GM19324 (cell line): ENCODE measurements at regions not wholly inside any gene's neighbourhood (a gene's known extent, or its start where the extent isn't known, plus 50 kb on each side); places are given as distances from the start of the nearest gene placed in this dataset.

Experiments
- ATAC-seq: cut with Tn5 transposase; IDR thresholded peaks from one replicate; pipeline ENCODE4 v1.9.1; 2021; ENCODE audit warnings: mild to moderate bottlenecking, moderate library complexity; ENCODE audit not compliant: unreplicated experiment, low FRiP score

DNA sequence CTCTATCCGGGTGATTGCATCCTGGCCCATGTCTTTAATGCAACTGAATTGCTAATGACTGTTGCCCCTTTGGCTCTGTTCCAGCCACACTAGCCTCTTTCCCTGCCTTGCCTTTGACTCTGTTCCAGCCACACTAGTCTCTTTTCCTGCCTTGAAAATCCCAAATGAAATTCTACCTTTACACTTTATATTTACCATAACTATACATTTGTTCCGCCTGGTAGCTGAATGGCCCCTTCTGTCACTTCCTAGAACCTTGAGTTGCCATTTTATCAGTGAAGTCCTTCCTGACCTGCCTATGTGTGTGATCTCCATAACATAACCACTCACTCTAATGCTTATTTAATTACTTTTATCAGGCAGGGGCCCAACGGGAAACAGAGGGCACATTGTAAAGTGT is 1120.4 kb upstream of the WWC1 start:
- no peak for ATAC-seq

DNA sequence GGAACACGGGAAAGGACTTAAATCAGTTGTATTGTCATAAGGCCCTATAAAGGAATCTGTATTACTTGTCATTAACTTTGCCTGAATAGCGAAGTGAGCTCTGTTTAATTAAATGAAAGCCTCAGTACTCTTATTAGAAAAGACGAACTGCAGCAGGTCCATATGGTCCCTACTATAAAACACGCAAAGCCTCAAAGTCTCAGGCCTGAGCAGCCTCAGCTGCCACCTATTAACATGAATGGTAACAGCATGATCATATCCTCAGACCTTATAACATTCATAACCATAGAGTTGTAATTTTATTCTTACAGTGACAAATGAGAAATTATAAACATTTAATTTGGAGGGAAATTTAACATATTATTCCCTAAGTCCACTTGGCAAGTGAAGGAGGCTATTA is 1113.7 kb upstream of the WWC1 start:
- ATAC-seq = no peak

DNA sequence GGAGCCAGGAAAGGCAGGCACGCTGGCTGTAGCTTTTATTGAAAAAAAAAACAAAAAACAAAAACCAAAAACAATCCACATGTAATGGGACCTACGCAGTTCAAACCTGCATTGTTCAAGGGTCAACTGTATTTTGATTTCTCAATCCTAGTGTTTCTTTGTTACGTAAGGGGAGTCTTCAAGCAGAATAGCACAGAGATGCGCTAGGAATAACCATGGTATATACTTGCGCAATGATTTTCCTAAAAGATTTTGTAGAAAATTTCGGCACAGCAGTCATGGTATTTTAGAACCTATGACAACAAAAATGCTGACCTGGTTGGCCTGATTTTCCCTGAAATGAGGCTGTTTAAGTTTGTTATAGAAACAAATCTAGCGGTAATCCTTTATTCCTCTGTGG is 1110.5 kb upstream of the WWC1 start:
- ATAC-seq = no peak

DNA sequence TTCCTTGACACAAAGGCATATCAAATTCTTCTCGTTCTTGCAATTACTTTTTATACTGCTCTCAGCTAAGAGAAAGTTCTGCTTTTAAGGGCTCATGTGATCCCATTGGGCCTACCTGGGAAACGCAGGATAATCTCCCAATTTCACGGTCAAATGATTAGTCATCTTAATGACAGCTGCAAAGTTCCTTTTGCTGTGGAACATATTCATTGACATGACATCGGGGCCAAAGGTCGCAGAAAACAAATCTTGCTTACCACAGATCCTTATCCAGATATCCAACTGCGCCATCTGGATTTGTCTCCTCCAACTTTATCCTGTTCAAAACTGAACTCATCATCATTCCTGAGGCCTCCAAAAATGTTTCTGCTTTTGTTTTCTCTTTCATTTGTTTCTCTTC is 1085.6 kb upstream of the WWC1 start:
- no peak for ATAC-seq

DNA sequence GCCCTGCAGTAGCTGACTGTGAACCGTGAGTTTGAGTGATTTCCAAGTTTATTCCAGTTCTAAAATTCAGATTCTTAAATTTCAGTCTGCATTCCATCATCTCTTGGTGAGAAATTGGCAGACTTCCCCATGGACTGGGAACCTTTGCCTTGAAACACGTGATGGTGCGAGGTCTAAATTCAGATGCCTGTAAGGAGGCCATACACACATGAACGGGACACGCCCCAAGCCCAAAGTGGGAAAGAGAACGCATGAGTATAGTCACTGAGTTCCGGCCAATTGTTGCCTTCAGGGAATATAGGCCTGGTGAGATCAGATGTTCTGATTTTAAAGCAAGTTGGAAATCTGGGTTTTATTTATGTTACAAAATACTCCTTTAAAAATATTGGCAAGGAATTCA is 1084.4 kb upstream of the WWC1 start:
- no peak for ATAC-seq

DNA sequence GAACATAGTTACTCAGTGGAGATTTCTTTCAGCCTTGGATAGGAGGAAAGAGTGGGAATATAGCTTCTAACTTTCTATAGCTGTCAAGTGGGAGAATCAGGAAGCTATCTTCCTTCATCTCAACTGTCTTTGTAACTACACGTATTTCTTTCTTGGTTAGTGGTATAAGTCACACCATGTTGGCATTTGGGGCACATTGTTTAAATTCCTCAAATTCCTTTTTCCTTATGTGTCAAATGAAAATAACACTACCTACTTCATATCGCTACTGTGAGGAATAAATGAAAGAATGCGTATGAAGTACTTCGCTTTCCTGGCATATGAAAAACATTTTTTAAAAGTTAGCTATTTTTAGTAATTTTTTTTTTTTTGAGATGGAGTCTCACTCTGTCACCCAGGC is 1082.5 kb upstream of the WWC1 start:
- ATAC-seq = no peak

DNA sequence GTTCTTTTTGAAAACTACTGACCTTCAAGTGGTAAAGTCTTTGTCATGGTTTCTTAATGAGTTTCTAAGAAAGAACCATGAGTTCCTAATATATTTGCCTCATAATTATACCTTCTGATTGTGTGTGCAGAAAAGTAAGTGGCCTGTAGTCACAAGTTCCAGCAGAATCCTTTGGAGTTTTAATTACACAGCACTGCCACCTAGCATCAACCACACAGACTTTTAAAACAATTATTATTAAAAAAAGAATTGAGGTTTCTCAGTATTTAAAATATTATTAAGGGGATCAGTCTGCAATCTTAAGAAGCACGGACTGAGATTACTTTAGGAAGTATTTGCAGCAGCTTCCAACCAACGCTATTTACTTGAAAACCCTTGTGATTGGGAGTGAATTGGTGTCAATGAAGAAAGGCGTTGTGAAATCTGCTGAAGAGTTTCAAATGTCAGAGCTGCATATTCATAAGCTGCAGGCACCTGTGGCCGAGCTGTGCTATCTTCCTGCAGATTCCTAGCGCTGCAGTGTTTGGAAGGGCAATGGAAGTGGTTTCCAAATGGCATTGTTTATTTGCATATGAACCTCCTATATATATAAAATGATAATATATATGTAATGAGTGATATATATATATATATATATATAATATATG is 1074.2 kb upstream of the WWC1 start:
- no peak for ATAC-seq

DNA sequence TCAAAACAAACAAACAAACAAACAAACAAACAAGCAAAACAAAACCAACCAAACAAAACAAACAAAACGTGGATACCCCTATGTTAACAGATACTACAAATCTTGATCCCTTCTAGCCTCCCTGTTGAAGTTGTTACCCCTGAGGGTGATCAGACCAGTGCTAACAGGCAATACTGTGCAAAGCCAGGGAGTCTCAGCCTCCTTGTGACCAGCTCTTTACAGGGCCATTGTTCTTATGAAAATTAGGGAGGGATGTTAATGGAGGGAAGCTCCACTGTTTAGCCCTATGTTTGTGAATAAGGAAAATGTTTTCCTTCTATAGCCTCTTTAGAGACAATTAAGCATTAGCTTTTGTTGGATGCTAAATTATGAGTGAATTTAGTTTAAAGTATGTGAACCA is 1072.1 kb upstream of the WWC1 start:
- ATAC-seq = no peak

DNA sequence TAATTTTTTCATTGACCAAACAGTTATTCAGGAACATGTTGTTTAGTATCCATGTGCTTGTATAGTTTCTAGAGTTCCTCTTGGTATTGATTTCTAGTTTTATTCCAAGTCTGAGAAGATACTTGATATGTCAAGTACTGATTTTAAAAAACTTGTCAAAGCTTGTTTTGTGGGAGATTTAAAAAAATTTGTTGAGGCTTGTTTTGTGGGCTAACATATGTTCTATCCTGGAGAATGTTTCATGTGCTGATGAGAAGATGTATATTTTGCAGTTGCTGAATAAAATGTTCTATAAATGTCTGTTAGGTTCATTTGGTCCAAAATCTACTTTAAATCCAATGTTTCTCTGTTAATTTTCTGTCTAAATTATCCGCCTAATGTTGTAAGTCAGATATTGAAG is 1065.1 kb upstream of the WWC1 start:
- no peak for ATAC-seq

DNA sequence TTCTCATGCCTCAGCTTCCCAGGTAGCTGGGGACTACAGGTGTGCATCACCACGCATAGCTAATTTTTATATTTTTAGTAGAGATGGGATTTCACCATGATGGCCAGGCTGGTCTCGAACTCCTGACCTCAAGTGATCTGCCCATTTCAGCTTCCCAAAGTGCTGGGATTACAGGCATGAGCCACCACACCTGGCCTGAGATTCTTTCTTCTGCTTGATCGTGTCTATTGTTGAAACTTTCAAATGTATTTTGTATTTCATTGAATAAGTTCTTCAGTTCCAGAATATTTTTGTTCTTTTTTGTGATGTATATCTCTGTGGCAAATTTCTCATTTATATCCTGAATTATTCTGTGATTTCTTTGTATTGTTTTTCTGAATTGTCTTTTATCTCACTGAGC is 1063.3 kb upstream of the WWC1 start:
- ATAC-seq = no peak

DNA sequence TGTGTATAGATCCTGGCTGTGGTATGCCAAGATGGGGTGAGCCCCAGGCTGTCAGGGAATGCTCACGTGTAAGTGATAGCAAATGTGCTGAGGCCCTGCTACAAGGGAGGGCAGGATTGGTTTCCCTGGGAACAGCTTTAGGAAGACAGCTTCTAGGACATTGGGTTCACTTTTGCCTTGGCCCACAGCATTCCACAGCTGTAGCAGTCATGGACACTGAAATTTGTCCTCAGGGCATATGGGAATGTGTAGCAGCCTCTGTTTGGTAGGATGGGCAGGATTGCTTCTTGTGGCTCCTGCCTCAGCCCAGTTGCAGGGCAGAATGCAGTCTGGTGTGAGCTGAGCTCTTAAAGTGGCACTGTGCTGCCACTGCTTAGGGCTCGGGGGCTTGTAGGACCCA is 1061.7 kb upstream of the WWC1 start:
- no peak for ATAC-seq

DNA sequence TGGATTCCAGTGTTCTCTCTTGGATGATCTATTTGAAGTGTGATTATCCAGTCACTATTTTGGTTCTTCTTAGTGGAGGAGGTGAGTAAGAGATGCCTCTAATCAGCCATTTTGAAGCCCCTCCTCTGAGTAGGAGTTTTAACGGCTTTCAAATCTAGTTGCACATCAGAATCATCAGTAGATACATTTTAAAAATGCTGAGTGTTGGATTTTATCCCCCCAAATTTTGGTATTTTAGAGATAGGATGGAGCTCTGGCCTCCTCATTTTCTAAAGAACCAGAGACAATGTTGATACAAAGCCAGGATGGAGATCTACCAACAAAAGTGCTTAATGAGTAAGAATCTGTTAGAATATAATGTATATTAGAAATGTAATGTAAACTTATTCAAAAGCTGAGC is 1061.0 kb upstream of the WWC1 start:
- ATAC-seq = no peak

DNA sequence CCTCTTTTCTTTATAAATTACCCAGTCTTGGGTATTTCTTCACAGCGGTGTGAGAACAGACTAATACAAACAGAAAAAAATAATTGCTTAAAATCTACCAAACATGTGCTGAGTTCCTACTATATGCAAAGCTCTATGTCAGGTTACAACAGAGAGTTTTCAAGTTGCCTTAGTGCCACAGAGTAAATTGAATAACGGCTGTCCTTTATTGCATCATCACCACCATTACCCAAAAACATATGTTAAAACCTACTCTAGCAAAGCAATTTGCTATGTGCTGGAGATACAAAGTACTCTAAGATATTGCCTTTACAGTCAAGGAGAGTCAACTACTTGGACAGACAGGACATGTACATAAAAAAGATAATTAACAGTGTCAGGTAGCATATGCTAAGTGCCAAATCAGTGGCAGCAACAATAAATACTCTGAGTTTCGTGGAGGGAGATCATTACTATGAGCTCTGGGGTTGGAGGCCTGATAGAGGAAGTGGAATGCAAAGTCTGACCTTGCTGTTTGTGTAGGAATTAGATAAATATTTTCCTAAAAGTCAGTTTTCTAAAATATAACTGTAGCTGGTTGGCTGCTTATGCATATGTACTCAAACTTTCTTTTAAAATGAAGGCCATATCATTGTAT is 1058.7 kb upstream of the WWC1 start:
- no peak for ATAC-seq

DNA sequence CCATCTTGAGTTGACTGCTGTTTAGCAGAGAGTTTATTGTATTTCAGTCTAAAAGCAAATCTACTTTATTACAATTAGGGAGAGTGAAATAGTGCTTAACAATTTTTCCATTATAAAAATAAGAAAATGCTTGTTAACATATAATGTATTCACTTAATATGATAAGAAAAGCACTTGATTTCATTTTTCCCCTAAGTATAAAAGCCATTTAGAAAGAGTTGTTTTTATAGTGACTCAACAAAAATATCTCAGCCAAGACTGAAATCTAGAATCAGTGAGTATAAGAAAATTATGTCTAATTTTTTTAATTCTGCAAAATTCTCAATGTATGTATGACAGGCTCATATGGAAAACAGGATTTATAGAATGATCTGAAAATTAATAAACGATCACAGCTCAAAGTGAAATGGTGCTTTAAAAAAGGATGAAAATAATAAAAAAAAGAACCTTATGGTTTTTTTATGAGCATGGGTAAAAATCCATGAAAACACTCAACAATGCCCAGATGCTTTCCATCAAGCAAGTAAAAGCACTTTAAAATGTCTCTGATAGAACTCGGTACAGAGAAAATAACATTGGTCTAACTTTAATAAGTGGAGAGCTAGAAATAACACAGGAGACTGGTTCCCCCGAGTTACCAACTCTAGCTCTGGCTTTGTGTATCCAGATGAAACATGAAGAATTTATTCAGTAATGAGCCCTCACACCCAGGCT is 1057.8 kb upstream of the WWC1 start:
- no peak for ATAC-seq

DNA sequence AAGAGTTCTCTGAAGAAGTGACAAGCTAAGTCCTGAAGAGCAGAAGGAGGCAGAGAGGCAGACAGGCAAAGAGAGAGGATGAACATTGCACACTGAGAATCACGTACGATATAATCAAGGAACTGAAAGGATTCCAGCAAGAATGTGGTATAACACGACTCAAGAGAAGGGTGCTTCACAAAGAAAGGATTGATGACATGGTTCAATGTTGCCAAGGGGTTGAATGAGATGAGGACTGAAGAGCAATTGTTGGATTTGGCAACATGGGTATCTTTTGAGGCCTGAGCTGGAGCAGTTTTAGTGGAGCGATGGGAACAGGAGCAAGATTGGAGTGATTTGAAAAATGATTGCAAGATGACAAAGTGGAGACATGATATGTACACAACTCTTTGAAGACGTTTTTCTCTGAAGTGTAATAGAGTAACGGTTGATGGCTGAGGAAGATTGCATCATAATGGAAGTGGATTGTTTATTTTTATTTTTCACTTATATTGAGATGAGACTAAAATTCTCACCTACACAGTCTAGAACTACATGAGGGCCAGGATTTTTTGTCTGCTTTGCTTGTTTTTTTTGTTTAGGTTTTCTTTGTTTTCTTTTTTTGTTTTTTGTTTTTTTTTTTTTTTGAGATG is 1049.9 kb upstream of the WWC1 start:
- no peak for ATAC-seq

DNA sequence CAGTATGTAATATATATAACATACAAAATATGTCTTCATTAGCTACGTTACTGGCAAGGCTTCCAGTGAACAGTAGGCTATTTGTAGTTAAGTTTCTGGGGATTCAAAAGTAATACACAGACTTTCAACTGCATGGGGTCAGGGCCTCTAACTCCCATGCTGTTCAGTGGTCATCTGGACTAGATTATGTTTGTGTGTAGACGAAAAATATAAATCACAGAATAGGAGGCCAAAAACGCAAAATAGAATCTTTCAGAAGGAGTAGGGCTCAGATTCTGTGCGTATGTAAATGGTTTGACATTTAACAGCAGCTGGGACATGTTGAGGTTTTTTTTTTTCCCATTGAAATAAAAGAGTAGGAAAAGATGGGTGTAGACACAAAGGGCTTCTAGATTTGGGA is 1048.7 kb upstream of the WWC1 start:
- ATAC-seq = no peak

DNA sequence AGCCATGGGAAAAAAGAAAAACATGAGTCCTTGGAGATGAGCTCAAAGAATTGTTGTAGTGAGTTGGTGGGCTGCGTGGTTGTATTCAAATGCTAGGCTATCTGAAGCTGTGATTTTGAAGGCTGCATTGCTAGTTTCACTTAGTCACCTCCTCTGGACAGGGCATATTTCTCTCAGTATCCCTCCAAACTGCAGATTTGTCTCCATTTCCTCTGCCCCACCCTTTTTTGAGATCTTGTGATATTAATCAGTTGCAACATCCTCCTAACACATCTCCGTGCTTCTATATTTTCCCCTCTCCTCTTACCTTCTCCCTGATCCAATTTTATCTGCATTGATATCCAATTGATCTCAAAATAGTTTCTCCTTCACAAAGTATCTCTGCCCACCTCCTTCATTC is 1048.0 kb upstream of the WWC1 start:
- ATAC-seq = no peak

DNA sequence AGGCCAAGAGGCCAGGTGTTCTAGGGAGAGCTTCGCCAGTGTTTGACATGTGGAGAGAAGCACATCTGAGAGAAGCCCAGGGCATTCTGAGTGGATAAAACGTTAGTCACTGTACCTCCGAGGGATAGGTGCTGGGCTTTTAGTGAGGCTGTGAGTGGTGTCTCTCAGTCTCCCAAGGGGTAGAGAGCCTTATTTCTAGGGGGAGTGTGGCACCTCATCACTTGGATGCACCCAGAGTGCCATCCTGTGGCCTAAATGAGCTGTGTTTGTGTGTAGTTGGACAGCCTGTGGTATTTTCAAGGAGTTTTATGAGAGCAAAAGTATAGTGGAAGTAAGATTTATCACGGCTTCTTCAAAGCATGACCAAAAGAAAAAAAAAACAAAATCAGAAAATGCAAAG is 1046.9 kb upstream of the WWC1 start:
- no peak for ATAC-seq

DNA sequence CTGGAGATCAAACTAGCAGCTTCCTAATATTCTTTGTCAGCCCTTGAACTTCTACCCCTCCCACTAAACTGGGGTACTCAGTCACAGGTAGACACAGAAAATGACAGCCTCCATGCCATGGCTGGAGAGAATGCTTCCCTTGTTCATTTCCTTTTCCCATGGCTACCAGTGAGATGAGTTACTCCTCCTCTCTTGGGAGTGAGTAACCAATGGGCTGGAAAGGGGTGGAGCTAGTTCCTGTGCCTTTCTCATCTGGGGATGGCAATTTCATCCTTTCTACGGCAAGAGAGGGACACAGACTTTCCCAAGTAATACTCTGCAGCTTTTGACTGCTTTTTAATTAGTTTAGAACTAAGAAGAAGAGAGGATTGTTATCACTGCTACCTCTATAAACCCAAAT is 1045.6 kb upstream of the WWC1 start:
- no peak for ATAC-seq

DNA sequence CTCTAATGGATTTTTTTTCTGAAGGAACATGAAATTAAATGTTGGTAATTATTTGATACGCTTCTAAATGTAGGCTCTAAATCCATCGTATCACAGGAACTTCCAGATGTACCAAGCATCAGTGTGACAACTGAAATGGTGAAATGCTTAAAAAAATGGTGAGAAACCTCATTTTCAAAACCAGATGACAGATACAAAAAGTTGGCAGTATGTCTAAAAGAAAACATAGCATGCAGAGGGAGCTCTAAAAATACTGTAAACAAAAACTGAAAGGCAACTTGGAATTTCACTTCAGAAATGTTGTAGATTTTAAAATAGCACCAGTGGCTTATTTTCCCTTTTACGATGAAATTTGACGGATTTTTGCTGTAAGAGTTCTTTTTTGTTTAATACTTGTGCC is 1043.6 kb upstream of the WWC1 start:
- ATAC-seq = no peak

DNA sequence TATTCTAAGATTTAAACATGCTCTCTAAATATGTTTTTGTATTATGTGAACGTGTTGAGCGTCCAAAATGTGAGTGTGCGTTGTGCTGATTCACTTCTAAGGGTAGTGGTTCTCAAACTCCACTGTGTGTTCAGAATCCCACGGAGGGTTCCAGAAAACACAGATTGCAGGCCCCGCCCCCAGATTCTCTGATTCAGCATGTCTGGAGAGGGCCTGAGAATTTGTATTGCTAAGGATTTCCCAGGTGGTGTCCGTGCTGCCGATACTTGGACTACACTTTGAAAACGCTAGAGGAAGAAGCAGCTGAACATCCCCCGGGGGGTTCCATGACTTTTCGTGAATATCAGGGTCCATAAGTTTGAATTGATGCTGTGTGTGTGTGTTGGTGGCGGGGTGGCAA is 1043.2 kb upstream of the WWC1 start:
- no peak for ATAC-seq

DNA sequence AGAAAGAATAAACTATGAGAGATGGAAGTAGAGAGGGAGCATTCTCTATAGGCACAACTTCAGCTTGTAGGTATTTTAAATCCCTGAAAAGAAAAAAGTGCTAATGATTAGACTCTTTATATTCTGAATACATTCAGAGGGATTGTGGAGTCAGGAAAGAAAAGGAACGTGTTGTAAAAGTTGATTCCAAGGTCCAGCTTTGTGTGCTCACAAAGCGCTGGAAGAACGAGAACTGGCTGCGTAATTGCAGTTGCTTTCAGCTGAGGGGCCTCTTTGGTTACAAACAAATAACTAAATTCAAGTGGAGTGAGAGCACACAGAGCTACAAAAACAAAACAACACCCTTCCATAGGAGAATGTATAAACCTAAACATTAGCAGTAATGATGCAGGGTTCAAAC is 1040.4 kb upstream of the WWC1 start:
- ATAC-seq = no peak
